Cardiac muscle cell (in vitro differentiated cells and primary cell): ENCODE measurements at regions not wholly inside any gene's neighbourhood (a gene's known extent, or its start where the extent isn't known, plus 50 kb on each side); places are given as distances from the start of the nearest gene placed in this dataset.

Source experiments
- DNase-seq, 2 donors: peaks; one replicate each; pipeline versions ENCODE4 v3.0.0 to v3.0.0-alpha.2; 2010 to 2017; ENCODE audit warnings: low read depth in 1 of 2, low spot score in 1 of 2
- H3K27ac ChIP-seq: fragments of 200-600 bp; sonication (generic); 2 replicates; pipeline ENCODE4 v1.5.1; 2016
- H3K27me3 ChIP-seq: fragments of 200-600 bp; sonication (generic); 2 replicates; pipeline ENCODE4 v1.6.0; 2016; ENCODE audit warnings: control low read depth
- H3K36me3 ChIP-seq: fragments of 200-600 bp; sonication (generic); 2 replicates; pipeline ENCODE4 v1.5.1; 2016; ENCODE audit warnings: control low read depth
- H3K4me1 ChIP-seq: fragments of 200-600 bp; sonication (generic); 2 replicates; pipeline ENCODE4 v1.8.1; 2017; ENCODE audit warnings: low read depth, mild to moderate bottlenecking, mixed run types
- H3K4me3 ChIP-seq: fragments of 200-600 bp; sonication (generic); 2 replicates; pipeline ENCODE4 v1.5.1; 2016; ENCODE audit warnings: mild to moderate bottlenecking
- H3K9me3 ChIP-seq: fragments of 200-600 bp; sonication (generic); 2 replicates; pipeline ENCODE4 v1.5.1; 2017; ENCODE audit warnings: low read depth, mild to moderate bottlenecking, control low read depth
- CTCF ChIP-seq: IDR thresholded peaks from 2 replicates; pipeline ENCODE4 v1.5.1; 2012; ENCODE audit warnings: low read depth, mild to moderate bottlenecking, low read length

GRCh38 chr5:124580512-124580911, 165.9 kb downstream of the ZNF608 start:
- H3K4me1 ChIP-seq: peaks cover 33% of the 10 kb centered on the region
- no peak for DNase-seq
- no peak for TF ChIP-seq CTCF

GRCh38 chr5:124576848-124577409, 169.5 kb downstream of the ZNF608 start:
- Histone ChIP-seq H3K9me3 (no peaks in the 10 kb centered on the region), H3K27ac (no peak overlapping the region), H3K36me3 (no peaks in the 10 kb centered on the region), H3K4me1 (peaks cover 50% of the 10 kb centered on the region), H3K27me3 (no peaks in the 10 kb centered on the region), H3K4me3 (no peak overlapping the region)
- no peak for TF ChIP-seq CTCF
- DNase-seq: no peak

More at GRCh38 chr5:124580512-124580911, 165.9 kb downstream of the ZNF608 start:
- Histone ChIP-seq H3K9me3 (no peaks in the 10 kb centered on the region), H3K36me3 (no peaks in the 10 kb centered on the region), H3K27ac (peak overlapping the region; percentile 76), H3K4me3 (no peak overlapping the region), H3K27me3 (no peaks in the 10 kb centered on the region)

- Histone ChIP-seq H3K27ac (no peak overlapping the region), H3K27me3 (no peaks in the 10 kb centered on the region), H3K4me3 (no peak overlapping the region), H3K4me1 (peaks cover 42% of the 10 kb centered on the region), H3K9me3 (no peaks in the 10 kb centered on the region), H3K36me3 (no peaks in the 10 kb centered on the region)
- TF ChIP-seq CTCF: no peak
- DNase-seq: no peak
These were observed 170.7 kb downstream of the ZNF608 start for GRCh38 chr5:124575725-124576124.

GRCh38 chr5:124574521-124575436, 171.7 kb downstream of the ZNF608 start:
- DNase-seq: peak in 1 of 2 donors; percentile 41

GRCh38 chr5:124572971-124573370, 173.5 kb downstream of the ZNF608 start:
- DNase-seq: no peak
- no peak overlapping the region for H3K27ac ChIP-seq
- no peaks in the 10 kb centered on the region for H3K36me3 ChIP-seq
- no peaks in the 10 kb centered on the region for H3K27me3 ChIP-seq
- H3K4me1 ChIP-seq: peaks cover 52% of the 10 kb centered on the region
- TF ChIP-seq CTCF: no peak
- no peaks in the 10 kb centered on the region for H3K9me3 ChIP-seq
- H3K4me3 ChIP-seq: no peak overlapping the region

More at GRCh38 chr5:124574521-124575436, 171.7 kb downstream of the ZNF608 start:
- H3K27me3 ChIP-seq: no peaks in the 10 kb centered on the region
- no peaks in the 10 kb centered on the region for H3K36me3 ChIP-seq
- no peak for TF ChIP-seq CTCF
- peak overlapping the region; percentile 68 for H3K27ac ChIP-seq
- H3K9me3 ChIP-seq: no peaks in the 10 kb centered on the region
- peaks cover 51% of the 10 kb centered on the region for H3K4me1 ChIP-seq
- H3K4me3 ChIP-seq: no peak overlapping the region
